ENCODE measurements at regions not wholly inside any gene's neighbourhood (a gene's known extent, or its start where the extent isn't known, plus 50 kb on each side); places are given as distances from the start of the nearest gene placed in this dataset.
"Not testable (repeated sequence)": the region's sequence is repeated elsewhere in the genome, so short reads cannot be mapped to it uniquely, and the experiment has no call there.

DNA sequence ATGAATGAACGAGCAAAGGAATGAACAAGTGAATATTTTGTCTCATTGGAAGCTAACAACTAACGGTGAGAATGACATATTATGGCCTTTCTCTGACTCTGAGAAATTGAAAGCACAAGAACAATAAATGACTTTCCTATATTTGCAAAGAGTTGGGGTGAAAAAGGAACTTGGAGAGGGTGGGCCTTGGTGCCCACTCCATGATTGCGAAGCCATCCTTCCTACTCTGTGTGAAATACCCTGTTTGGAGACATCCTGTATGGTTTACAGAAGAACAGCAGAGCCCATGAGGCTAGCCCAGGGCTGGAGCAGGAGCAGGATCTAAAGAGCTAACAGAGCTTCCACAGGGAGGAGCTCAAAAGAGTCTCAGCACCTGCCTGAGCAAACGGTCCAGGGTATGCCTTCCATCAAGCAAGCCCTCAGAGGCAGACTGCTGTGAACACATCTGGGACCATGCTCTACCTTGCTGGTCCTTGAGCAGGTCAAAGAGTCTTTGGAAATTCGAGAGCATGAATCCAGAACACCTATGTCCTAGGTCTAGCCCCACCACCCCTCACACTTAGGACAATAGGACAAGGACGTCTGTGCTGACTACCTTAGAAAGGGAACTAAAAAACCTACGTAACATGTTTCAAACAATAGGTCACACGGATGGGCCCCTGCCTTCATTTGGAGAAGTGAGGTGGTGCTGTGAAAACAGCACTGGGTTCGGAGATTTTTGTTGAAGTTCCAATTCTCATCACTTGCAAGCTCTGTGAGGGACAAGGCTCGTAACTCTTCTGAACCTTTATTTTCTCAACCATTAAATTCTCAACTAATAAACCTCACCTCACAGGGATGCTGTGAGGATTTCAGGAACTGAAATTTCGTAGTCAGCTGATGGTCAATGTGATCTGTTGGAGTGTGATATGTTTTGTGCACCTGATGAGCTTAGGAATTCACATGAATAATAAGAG, 377.4 kb downstream of the RRAGC start:
- Histone ChIP-seq H3K9me3 (ENCODE audit: control insufficient read depth in 1 of 2, insufficient read depth in 1 of 2, low read depth in 1 of 2, low read length in 2 of 2) (no peaks in the 10 kb centered on the region), H2AFZ (ENCODE audit: low read depth, low read length, poor library complexity, severe bottlenecking) (no peak overlapping the region), H4K20me1 (ENCODE audit: insufficient read depth) (no peaks in the 10 kb centered on the region), H3K36me3 (ENCODE audit: control insufficient read depth in 1 of 2, insufficient read depth in 2 of 2, low read length in 2 of 2) (no peaks in the 10 kb centered on the region), H3K27ac (ENCODE audit: low read depth, low read length) (no peak overlapping the region), H3K4me1 (ENCODE audit: control insufficient read depth in 1 of 2, insufficient read depth in 2 of 2, low read length in 2 of 2) (no peaks in the 10 kb centered on the region), H3K27me3 (ENCODE audit: insufficient read depth, low read length) (peaks cover 21% of the 10 kb centered on the region), H3K9me2 (ENCODE audit: insufficient read depth) (no peaks in the 10 kb centered on the region), H3K9ac (ENCODE audit: low read length) (no peak overlapping the region), H3K79me2 (ENCODE audit: insufficient read depth, low read length) (no peaks in the 10 kb centered on the region), H3K4me3 (replicated peaks in 1 of 2; ENCODE audit: low read depth in 1 of 2, low read length in 2 of 2) (no peak overlapping the region), H3K4me2 (ENCODE audit: low read length) (no peak overlapping the region)
- ATAC-seq (no peak; the same call in 1 of the 2 replicates), DNase-seq (ENCODE audit: low read depth, low spot score) (no peak)
- intact Hi-C loops (cut with micrococcal nuclease): no loop called here
- POLR2A ChIA-PET: no interaction called here
- TF ChIP-seq SRF (IDR thresholded peaks at IDR 0.05; ENCODE audit: low read depth) (no peak), ZFX (IDR thresholded peaks at IDR 0.05) (no peak), SP1 (IDR thresholded peaks at IDR 0.05; ENCODE audit: low read depth) (no peak), MAX (IDR thresholded peaks at IDR 0.05) (no peak), JUND (IDR thresholded peaks at IDR 0.05) (no peak), ZNF274 (IDR thresholded peaks at IDR 0.05; ENCODE audit: low read depth, low read length) (no peak), EZH2 (IDR thresholded peaks at IDR 0.05) (no peak), EZH2phosphoT487 (IDR thresholded peaks at IDR 0.05; ENCODE audit: borderline replicate concordance) (no peak), EGR1 (IDR thresholded peaks at IDR 0.05; ENCODE audit: low read depth) (no peak), SIN3A (IDR thresholded peaks at IDR 0.05; ENCODE audit: low read depth) (no peak)
- TF ChIP-seq, protein P1, sequence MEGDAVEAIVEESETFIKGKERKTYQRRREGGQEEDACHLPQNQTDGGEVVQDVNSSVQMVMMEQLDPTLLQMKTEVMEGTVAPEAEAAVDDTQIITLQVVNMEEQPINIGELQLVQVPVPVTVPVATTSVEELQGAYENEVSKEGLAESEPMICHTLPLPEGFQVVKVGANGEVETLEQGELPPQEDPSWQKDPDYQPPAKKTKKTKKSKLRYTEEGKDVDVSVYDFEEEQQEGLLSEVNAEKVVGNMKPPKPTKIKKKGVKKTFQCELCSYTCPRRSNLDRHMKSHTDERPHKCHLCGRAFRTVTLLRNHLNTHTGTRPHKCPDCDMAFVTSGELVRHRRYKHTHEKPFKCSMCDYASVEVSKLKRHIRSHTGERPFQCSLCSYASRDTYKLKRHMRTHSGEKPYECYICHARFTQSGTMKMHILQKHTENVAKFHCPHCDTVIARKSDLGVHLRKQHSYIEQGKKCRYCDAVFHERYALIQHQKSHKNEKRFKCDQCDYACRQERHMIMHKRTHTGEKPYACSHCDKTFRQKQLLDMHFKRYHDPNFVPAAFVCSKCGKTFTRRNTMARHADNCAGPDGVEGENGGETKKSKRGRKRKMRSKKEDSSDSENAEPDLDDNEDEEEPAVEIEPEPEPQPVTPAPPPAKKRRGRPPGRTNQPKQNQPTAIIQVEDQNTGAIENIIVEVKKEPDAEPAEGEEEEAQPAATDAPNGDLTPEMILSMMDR (IDR thresholded peaks at IDR 0.05 in 2 of 3, conservative IDR thresholded peaks at IDR 0.05 in 1 of 3; ENCODE audit: borderline replicate concordance in 1 of 3, insufficient read depth in 1 of 3, low read depth in 2 of 3, low read length in 2 of 3): no peak
- TF ChIP-seq, protein P2, sequence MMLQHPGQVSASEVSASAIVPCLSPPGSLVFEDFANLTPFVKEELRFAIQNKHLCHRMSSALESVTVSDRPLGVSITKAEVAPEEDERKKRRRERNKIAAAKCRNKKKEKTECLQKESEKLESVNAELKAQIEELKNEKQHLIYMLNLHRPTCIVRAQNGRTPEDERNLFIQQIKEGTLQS (IDR thresholded peaks at IDR 0.05): no peak
- RAD21 ChIA-PET (ENCODE audit: low non-redundant PET in 1 of 2, low total read pairs in 2 of 2, uncharacterized antibody in 2 of 2, unreplicated experiment in 2 of 2): no interaction called here
- no TSS peak for BruUV-seq (replicated peaks)
- CTCF ChIA-PET: interaction anchor here (1.6 kb wide), 1 partner anchor 9 kb away, joined by 5 read pairs; no protein-coding TSS in a partner anchor

DNA sequence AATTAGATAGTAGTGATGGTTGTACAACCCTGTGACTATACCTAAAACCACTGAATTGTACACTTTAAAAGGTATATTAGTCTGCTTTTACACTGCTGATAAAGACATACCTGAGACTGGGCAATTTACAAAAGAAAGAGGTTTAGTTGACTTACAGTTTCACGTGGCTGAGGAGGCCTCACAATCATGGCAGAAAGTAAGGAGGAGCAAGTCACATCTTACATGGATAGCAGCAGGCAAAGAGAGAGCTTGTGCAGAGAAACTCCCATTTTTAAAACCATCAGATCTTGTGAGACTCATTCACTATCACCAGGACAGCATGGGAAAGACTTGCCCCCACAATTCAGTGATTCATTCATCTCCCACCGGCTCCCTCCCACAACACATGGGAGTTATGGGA, 379.9 kb downstream of the RRAGC start:
- H3K4me2 ChIP-seq (ENCODE audit: low read length); intact Hi-C loops (cut with micrococcal nuclease); H3K36me3 ChIP-seq (ENCODE audit: control insufficient read depth in 1 of 2, insufficient read depth in 2 of 2, low read length in 2 of 2); H4K20me1 ChIP-seq (ENCODE audit: insufficient read depth); H3K4me3 ChIP-seq (replicated peaks in 1 of 2; ENCODE audit: low read depth in 1 of 2, low read length in 2 of 2); BruUV-seq (replicated peaks); POLR2A ChIA-PET; H2AFZ ChIP-seq (ENCODE audit: low read depth, low read length, poor library complexity, severe bottlenecking); RAD21 ChIA-PET (ENCODE audit: low non-redundant PET in 1 of 2, low total read pairs in 2 of 2, uncharacterized antibody in 2 of 2, unreplicated experiment in 2 of 2); H3K9ac ChIP-seq (ENCODE audit: low read length); ATAC-seq; H3K4me1 ChIP-seq (ENCODE audit: control insufficient read depth in 1 of 2, insufficient read depth in 2 of 2, low read length in 2 of 2); H3K9me3 ChIP-seq (ENCODE audit: control insufficient read depth in 1 of 2, insufficient read depth in 1 of 2, low read depth in 1 of 2, low read length in 2 of 2); H3K79me2 ChIP-seq (ENCODE audit: insufficient read depth, low read length); DNase-seq (ENCODE audit: low read depth, low spot score); H3K9me2 ChIP-seq (ENCODE audit: insufficient read depth); H3K27ac ChIP-seq (ENCODE audit: low read depth, low read length): not testable (repeated sequence)
- CTCF ChIA-PET: interaction anchor here (0.9 kb wide), 1 partner anchor 11 kb away, joined by 3 read pairs; no protein-coding TSS in a partner anchor
- H3K27me3 ChIP-seq (ENCODE audit: insufficient read depth, low read length): peaks cover 19% of the 10 kb centered on the region; the same call in 1 of the 2 replicates
